ENCODE measurements at regions not wholly inside any gene's neighbourhood (a gene's known extent, or its start where the extent isn't known, plus 50 kb on each side); places are given as distances from the start of the nearest gene placed in this dataset.

- Histone ChIP-seq H3K36me3 (no peaks in the 10 kb centered on the region), H3K27me3 (peaks cover 0 to 5% (median 0%) of the 10 kb centered on the region in 4 donors), H3K4me3 (no peak overlapping the region), H3K4me1 (no peaks in the 10 kb centered on the region), H3K27ac (replicated peaks in 1 of 4) (no peak overlapping the region), H3K9me3 (no peaks in the 10 kb centered on the region)
- WGBS = 65% methylated on average over 3 of the region's 3 CpGs
- peak; percentile 47 for DNase-seq (ENCODE audit: extremely low spot score)
- TF ChIP-seq EP300 (IDR thresholded peaks at IDR 0.05) = no peak
- intact Hi-C loops (cut with DNase I) = no loop called here
These were observed 966.2 kb upstream of the TMEM132C start for GRCh38 chr12:127300753-127301152.

GRCh38 chr12:127301876-127302275 lies 965.1 kb upstream of the TMEM132C start:
- Histone ChIP-seq H3K36me3 (no peaks in the 10 kb centered on the region), H3K4me1 (no peaks in the 10 kb centered on the region), H3K9me3 (no peaks in the 10 kb centered on the region), H3K27me3 (peaks cover 0 to 5% (median 0%) of the 10 kb centered on the region in 4 donors), H3K27ac (replicated peaks in 1 of 4) (no peak overlapping the region), H3K4me3 (no peak overlapping the region)
- DNase-seq (ENCODE audit: extremely low spot score) = no peak
- intact Hi-C loops (cut with DNase I) = no loop called here
- 45% methylated on average over 1 of the region's 1 CpG for WGBS
- no peak for TF ChIP-seq POLR2AphosphoS5 (IDR thresholded peaks at IDR 0.05)
- TF ChIP-seq POLR2A (IDR thresholded peaks at IDR 0.05; ENCODE audit: low read depth) = no peak
- TF ChIP-seq CTCF (IDR thresholded peaks at IDR 0.05) = no peak
- no peak for TF ChIP-seq EP300 (IDR thresholded peaks at IDR 0.05)

- TF ChIP-seq EP300 (IDR thresholded peaks at IDR 0.05) (no peak), POLR2A (IDR thresholded peaks at IDR 0.05; ENCODE audit: low read depth) (no peak), CTCF (IDR thresholded peaks at IDR 0.05) (no peak), POLR2AphosphoS5 (IDR thresholded peaks at IDR 0.05) (no peak)
- Histone ChIP-seq H3K36me3 (no peaks in the 10 kb centered on the region), H3K9me3 (no peaks in the 10 kb centered on the region), H3K27ac (replicated peaks in 1 of 4) (no peak overlapping the region), H3K4me3 (no peak overlapping the region), H3K27me3 (peaks cover 0 to 5% (median 0%) of the 10 kb centered on the region in 4 donors), H3K4me1 (no peaks in the 10 kb centered on the region)
- WGBS = 85% methylated on average over 7 of the region's 8 CpGs
- DNase-seq (ENCODE audit: extremely low spot score) = peak; percentile 82
- intact Hi-C loops (cut with DNase I) = no loop called here
These were observed 961.9 kb upstream of the TMEM132C start for GRCh38 chr12:127304751-127305725.

- no peaks in the 10 kb centered on the region for H3K9me3 ChIP-seq
- TF ChIP-seq CTCF (IDR thresholded peaks at IDR 0.05) (no peak), POLR2A (IDR thresholded peaks at IDR 0.05; ENCODE audit: low read depth) (no peak), EP300 (IDR thresholded peaks at IDR 0.05) (no peak), POLR2AphosphoS5 (IDR thresholded peaks at IDR 0.05) (no peak)
- intact Hi-C loops (cut with DNase I) = no loop called here
- H3K4me3 ChIP-seq = no peak overlapping the region
- 77% methylated on average over 4 of the region's 4 CpGs for WGBS
- H3K27me3 ChIP-seq = peaks cover 0 to 5% (median 0%) of the 10 kb centered on the region in 4 donors
- no peak for DNase-seq (ENCODE audit: extremely low spot score)
- H3K36me3 ChIP-seq = no peaks in the 10 kb centered on the region
- H3K27ac ChIP-seq (replicated peaks in 1 of 4) = no peak overlapping the region
- no peaks in the 10 kb centered on the region for H3K4me1 ChIP-seq
These were observed 960.3 kb upstream of the TMEM132C start for GRCh38 chr12:127306604-127307215.

- Histone ChIP-seq H3K9me3 (no peaks in the 10 kb centered on the region), H3K27me3 (peaks cover 0 to 5% (median 0%) of the 10 kb centered on the region in 4 donors), H3K36me3 (no peaks in the 10 kb centered on the region), H3K4me3 (no peak overlapping the region), H3K4me1 (no peaks in the 10 kb centered on the region), H3K27ac (replicated peaks in 1 of 4) (no peak overlapping the region)
- TF ChIP-seq CTCF (IDR thresholded peaks at IDR 0.05) (no peak), EP300 (IDR thresholded peaks at IDR 0.05) (no peak), POLR2AphosphoS5 (IDR thresholded peaks at IDR 0.05) (no peak), POLR2A (IDR thresholded peaks at IDR 0.05; ENCODE audit: low read depth) (no peak)
- intact Hi-C loops (cut with DNase I) = no loop called here
- WGBS = 76% methylated on average over 6 of the region's 6 CpGs
- no peak for DNase-seq (ENCODE audit: extremely low spot score)
These were observed 959.4 kb upstream of the TMEM132C start for GRCh38 chr12:127307528-127307927.
